Panc1 (cell line): ENCODE measurements at regions not wholly inside any gene's neighbourhood (a gene's known extent, or its start where the extent isn't known, plus 50 kb on each side); places are given as distances from the start of the nearest gene placed in this dataset.

Experiments used
- POLR2AphosphoS5 ChIP-seq: IDR thresholded peaks from 2 replicates; pipeline ENCODE4 v1.6.1; 2012; ENCODE audit warnings: mild to moderate bottlenecking, low read depth, low read length, moderate library complexity
- SIN3A ChIP-seq: IDR thresholded peaks from 2 replicates; pipeline ENCODE4 v1.6.1; 2012; ENCODE audit warnings: low read depth, mild to moderate bottlenecking, low read length, moderate library complexity, borderline replicate concordance; ENCODE audit not compliant: insufficient read depth
- TF ChIP-seq, protein P1 (sequence below): fragments of 450-650 bp; IDR thresholded peaks from 2 replicates; pipeline ENCODE4 v1.5.1; 2017; ENCODE audit warnings: mild to moderate bottlenecking

DNA sequence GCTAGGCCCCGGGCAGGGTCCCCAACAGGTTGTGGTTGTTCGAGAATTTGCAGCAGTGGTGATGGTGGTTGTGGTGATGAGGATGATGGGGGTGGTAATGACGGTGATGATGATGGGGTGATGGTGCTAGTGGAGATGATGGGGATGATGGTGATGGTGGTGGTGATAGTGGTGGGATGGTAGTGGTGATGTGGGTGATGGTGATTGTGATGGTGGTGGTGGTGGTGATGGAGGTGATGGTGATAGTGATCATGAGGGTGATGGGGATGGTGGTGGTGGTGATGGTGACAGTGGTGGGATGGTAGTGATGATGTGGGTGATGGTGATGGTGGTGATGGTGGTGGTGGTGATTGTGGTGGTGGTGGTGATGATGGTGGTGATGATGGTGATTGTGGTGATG lies 343.3 kb downstream of the SEC14L1 start:
- TF ChIP-seq, protein P1, sequence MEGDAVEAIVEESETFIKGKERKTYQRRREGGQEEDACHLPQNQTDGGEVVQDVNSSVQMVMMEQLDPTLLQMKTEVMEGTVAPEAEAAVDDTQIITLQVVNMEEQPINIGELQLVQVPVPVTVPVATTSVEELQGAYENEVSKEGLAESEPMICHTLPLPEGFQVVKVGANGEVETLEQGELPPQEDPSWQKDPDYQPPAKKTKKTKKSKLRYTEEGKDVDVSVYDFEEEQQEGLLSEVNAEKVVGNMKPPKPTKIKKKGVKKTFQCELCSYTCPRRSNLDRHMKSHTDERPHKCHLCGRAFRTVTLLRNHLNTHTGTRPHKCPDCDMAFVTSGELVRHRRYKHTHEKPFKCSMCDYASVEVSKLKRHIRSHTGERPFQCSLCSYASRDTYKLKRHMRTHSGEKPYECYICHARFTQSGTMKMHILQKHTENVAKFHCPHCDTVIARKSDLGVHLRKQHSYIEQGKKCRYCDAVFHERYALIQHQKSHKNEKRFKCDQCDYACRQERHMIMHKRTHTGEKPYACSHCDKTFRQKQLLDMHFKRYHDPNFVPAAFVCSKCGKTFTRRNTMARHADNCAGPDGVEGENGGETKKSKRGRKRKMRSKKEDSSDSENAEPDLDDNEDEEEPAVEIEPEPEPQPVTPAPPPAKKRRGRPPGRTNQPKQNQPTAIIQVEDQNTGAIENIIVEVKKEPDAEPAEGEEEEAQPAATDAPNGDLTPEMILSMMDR: no peak
- TF ChIP-seq SIN3A (no peak), POLR2AphosphoS5 (no peak)
